K562 (cell line): ENCODE measurements at regions not wholly inside any gene's neighbourhood (a gene's known extent, or its start where the extent isn't known, plus 50 kb on each side); places are given as distances from the start of the nearest gene placed in this dataset.

Source experiments
- ATAC-seq: fragments of 200-7000 bp; cut with Tn5 transposase; 3 replicates; pipeline ENCODE4 v1.9.1; 2020; ENCODE audit warnings: moderate library complexity
- BruUV-seq: library from RNA; stranded (reverse); fragments of 400-500 nt; replicated peaks from 2 replicates; lab custom pipeline; 2021; lab: Mats Ljungman, UMichigan
- CTCF ChIA-PET: fragments of 300-600 bp; formaldehyde crosslinking; extraction: SDS; loops from one replicate; lab custom pipeline; 2021; ENCODE audit warnings: low intra/inter-chr PET ratio; lab: Yijun Ruan, JAX
- POLR2A ChIA-PET: fragments of 300-600, 350-650 bp; sonication (Branson Sonifier 250); formaldehyde crosslinking; extraction: SDS; loops from one replicate; lab custom pipeline; 2021; ENCODE audit warnings: antibody characterized with exemption, inconsistent platforms; lab: Yijun Ruan, JAX
- DNase-seq, 4 experiments: peaks; one replicate each; pipeline versions ENCODE4 v3.0.0 to v3.0.0-alpha.2; 2011 to 2018; ENCODE audit warnings: low spot score in 3 of 4, mixed read lengths in 3 of 4; ENCODE audit errors: extremely low read depth in 1 of 4
- FAIRE-seq: peaks from 2 replicates; lab custom pipeline; 2011; peaks lifted over from hg19 to GRCh38; lab: Jason Lieb, UNC
- H2AFZ ChIP-seq: 2 replicates; pipeline ENCODE4 v1.6.0; 2011; ENCODE audit warnings: low read depth, low read length, control low read depth, inconsistent platforms
- H3K27ac ChIP-seq: fragments of 200-600 bp; 3 replicates; pipeline ENCODE4 v1.8.0; 2011; ENCODE audit warnings: low read depth, mild to moderate bottlenecking, control low read depth, inconsistent platforms, low read length, moderate library complexity, mixed read lengths; ENCODE audit errors: extremely low read depth
- H3K27me3 ChIP-seq, 2 experiments: fragments of 300-600 bp in 1 of 2; 2 replicates in 1 of 2; 3 replicates in 1 of 2; pipeline versions ENCODE4 v1.6.0 to v1.8.0; 2011; ENCODE audit warnings: inconsistent platforms in 2 of 2, low read length in 2 of 2, mild to moderate bottlenecking in 1 of 2, mixed read lengths in 1 of 2, moderate library complexity in 1 of 2; ENCODE audit not compliant: control insufficient read depth in 2 of 2, insufficient read depth in 2 of 2
- H3K36me3 ChIP-seq: fragments of 300-600 bp; 3 replicates; pipeline ENCODE4 v1.8.0; 2011; ENCODE audit warnings: mild to moderate bottlenecking, low read length, inconsistent platforms; ENCODE audit not compliant: control insufficient read depth, insufficient read depth
- H3K4me1 ChIP-seq, 2 experiments: fragments of 200-600 bp in 1 of 2; replicated peaks in 1 of 2; 2 replicates in 1 of 2; 3 replicates in 1 of 2; pipeline versions ENCODE4 v1.5.1 to v1.8.0; 2011; ENCODE audit warnings: inconsistent platforms in 2 of 2, low read length in 2 of 2, mild to moderate bottlenecking in 1 of 2, mixed read lengths in 1 of 2, moderate library complexity in 1 of 2; ENCODE audit not compliant: control insufficient read depth in 2 of 2, insufficient read depth in 2 of 2
- H3K4me2 ChIP-seq: 2 replicates; pipeline ENCODE4 v1.6.1; 2011; ENCODE audit warnings: low read length, control low read depth, inconsistent platforms, mixed read lengths; ENCODE audit not compliant: insufficient read depth
- H3K4me3 ChIP-seq: fragments of 200-600 bp; sonication (generic), shearing (Covaris generic); 2 replicates; pipeline ENCODE4 v1.5.1; 2016; ENCODE audit warnings: control low read depth, inconsistent platforms
- H3K79me2 ChIP-seq: fragments of 200-600 bp; 3 replicates; pipeline ENCODE4 v1.8.0; 2011; ENCODE audit warnings: low read length, inconsistent platforms; ENCODE audit not compliant: control insufficient read depth, insufficient read depth
- H3K9ac ChIP-seq, 2 experiments: 2 replicates each; pipeline versions ENCODE4 v1.6.0 to v1.6.1; 2011; ENCODE audit warnings: low read depth in 2 of 2, low read length in 2 of 2, control low read depth in 1 of 2, inconsistent platforms in 1 of 2, mild to moderate bottlenecking in 1 of 2, mixed read lengths in 1 of 2; ENCODE audit not compliant: insufficient read depth in 1 of 2
- H3K9me1 ChIP-seq: one replicate; pipeline ENCODE4 v1.6.0; 2011; ENCODE audit warnings: inconsistent platforms, mild to moderate bottlenecking, low read length, moderate library complexity; ENCODE audit not compliant: control insufficient read depth, insufficient read depth
- H3K9me3 ChIP-seq: replicated peaks from 2 replicates; pipeline ENCODE4 v1.5.1; 2011; ENCODE audit warnings: low read depth, low read length, inconsistent platforms; ENCODE audit not compliant: control insufficient read depth, insufficient read depth
- H4K20me1 ChIP-seq: replicated peaks from 2 replicates; pipeline ENCODE4 v1.6.1; 2011; ENCODE audit warnings: low read length, inconsistent platforms, mixed read lengths; ENCODE audit not compliant: control insufficient read depth, insufficient read depth
- ZNF146 ChIP-seq: IDR thresholded peaks from one replicate; pipeline ENCODE4 v1.6.1; 2018; ENCODE audit warnings: missing compliant biosample characterization; ENCODE audit not compliant: unreplicated experiment
- ZNF764 ChIP-seq: fragments of 250-450 bp; sonication (Bioruptor Pico); IDR thresholded peaks from 2 replicates; pipeline ENCODE4 v1.4.0; 2020; ENCODE audit warnings: low read depth, mild to moderate bottlenecking, moderate library complexity
- WGBS: fragments of 100-300 bp; shearing (Covaris generic); methylation state at CpG from one replicate; pipeline ENCODE4 v1.1.6; 2016; ENCODE audit warnings: low coverage, mixed read lengths; ENCODE audit not compliant: insufficient coverage; ENCODE audit errors: missing lambda C conversion rate; 5-methylcytosine and 5-hydroxymethylcytosine counted together
- in situ Hi-C: fragments of 300-500 bp; cut with MboI; formaldehyde crosslinking; loops from 4 replicates; pipeline ENCODE4 v1.15.0; 2018; ENCODE audit warnings: inconsistent platforms, mixed read lengths
- intact Hi-C: fragments of 100-400 bp; cut with micrococcal nuclease; formaldehyde crosslinking; loops from 2 replicates; pipeline ENCODE4 v1.14.2; 2022
- TF ChIP-seq, protein P1 (sequence below): fragments of 200-400 bp; formaldehyde crosslinking; IDR thresholded peaks from 2 replicates; pipeline ENCODE4 v1.6.1; 2017; ENCODE audit warnings: mild to moderate bottlenecking, low read depth, low read length, moderate library complexity
- TF ChIP-seq, protein P2 (sequence below): fragments of 450-650 bp; IDR thresholded peaks from 2 replicates; pipeline ENCODE4 v1.6.1; 2016; ENCODE audit warnings: missing biosample characterization, missing genetic modification characterization

DNA sequence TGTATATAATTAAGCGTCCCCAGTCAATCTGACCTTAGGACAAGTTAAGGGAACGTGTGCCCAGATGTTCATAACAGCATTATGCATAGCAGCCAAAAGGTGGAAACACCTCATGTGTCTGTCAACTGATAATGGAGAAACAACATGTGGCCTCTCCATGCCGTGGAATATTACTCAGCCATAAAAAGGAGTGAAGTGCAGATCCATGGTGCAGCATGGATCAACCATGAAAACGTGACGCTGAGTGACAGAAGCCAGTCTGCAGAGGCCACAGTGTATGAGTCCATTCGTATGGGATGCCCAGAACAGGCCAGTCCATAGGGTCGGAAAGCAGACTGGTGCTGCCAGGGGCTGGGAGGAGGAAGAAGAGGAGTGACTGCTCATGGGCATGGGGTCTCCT is 161.0 kb upstream of the CIBAR2 start (continued):
- TF ChIP-seq, protein P1, sequence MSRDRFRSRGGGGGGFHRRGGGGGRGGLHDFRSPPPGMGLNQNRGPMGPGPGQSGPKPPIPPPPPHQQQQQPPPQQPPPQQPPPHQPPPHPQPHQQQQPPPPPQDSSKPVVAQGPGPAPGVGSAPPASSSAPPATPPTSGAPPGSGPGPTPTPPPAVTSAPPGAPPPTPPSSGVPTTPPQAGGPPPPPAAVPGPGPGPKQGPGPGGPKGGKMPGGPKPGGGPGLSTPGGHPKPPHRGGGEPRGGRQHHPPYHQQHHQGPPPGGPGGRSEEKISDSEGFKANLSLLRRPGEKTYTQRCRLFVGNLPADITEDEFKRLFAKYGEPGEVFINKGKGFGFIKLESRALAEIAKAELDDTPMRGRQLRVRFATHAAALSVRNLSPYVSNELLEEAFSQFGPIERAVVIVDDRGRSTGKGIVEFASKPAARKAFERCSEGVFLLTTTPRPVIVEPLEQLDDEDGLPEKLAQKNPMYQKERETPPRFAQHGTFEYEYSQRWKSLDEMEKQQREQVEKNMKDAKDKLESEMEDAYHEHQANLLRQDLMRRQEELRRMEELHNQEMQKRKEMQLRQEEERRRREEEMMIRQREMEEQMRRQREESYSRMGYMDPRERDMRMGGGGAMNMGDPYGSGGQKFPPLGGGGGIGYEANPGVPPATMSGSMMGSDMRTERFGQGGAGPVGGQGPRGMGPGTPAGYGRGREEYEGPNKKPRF: no peak
- peak; percentile 97 for TF ChIP-seq ZNF146 (CRISPR knock-in tag)

DNA sequence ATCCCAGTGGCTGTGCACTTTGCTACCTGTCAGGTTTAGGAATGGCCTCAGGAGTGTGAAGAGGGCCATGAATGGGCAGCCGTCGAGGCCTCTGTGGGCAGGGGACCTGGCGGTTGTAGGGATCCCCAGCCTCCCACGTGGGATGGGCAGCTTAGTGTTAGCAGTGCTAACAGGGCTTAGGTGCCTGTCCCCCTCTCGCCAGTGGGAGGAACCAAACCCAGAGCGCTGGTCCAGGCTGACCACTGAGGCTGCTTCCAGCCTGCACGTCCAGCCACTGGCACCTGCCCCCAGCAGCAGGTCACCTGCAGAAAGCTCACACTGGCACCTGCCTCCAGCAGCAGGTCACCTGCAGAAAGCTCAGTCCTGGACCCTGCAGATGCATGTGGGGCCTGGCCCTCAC is 162.2 kb upstream of the CIBAR2 start:
- Histone ChIP-seq H3K4me3 (no peak overlapping the region), H2AFZ (no peak overlapping the region), H3K36me3 (no peaks in the 10 kb centered on the region), H3K4me2 (peak overlapping the region; percentile 33; the same call in 1 of the 2 replicates), H4K20me1 (peaks cover 41% of the 10 kb centered on the region), H3K4me1 (peaks cover 10 to 45% of the 10 kb centered on the region in 2 experiments), H3K27me3 (no peaks in the 10 kb centered on the region), H3K9ac (peak overlapping the region in 1 of 2 experiments; percentile 81; a peak in 1 of 4 replicates), H3K9me3 (no peaks in the 10 kb centered on the region), H3K27ac (no peak overlapping the region), H3K9me1 (no peaks in the 10 kb centered on the region), H3K79me2 (peaks cover 5% of the 10 kb centered on the region; the same call in 1 of the 3 replicates)
- no TSS peak for BruUV-seq
- in situ Hi-C loops: no loop called here
- 48% methylated on average over 6 of the region's 7 CpGs for WGBS
- TF ChIP-seq ZNF764 (CRISPR knock-in tag): 0 out of 2 replicates have a peak, but pooled peaks have one; percentile 59
- TF ChIP-seq, protein P2, sequence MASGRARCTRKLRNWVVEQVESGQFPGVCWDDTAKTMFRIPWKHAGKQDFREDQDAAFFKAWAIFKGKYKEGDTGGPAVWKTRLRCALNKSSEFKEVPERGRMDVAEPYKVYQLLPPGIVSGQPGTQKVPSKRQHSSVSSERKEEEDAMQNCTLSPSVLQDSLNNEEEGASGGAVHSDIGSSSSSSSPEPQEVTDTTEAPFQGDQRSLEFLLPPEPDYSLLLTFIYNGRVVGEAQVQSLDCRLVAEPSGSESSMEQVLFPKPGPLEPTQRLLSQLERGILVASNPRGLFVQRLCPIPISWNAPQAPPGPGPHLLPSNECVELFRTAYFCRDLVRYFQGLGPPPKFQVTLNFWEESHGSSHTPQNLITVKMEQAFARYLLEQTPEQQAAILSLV (tag): no peak
- no peak for FAIRE-seq
- POLR2A ChIA-PET: interaction anchor here (0.6 to 1.4 kb wide), 4 partner anchors 10 to 341 kb away, joined by 3 to 11 read pairs (median 4); no protein-coding TSS in a partner anchor
- no peak for DNase-seq
- ATAC-seq: no peak
- CTCF ChIA-PET: interaction anchor here (1.6 kb wide), 1 partner anchor 154 kb away, joined by 5 read pairs; no protein-coding TSS in a partner anchor
- intact Hi-C loops: no loop called here
